ENCODE measurements at regions not wholly inside any gene's neighbourhood (a gene's known extent, or its start where the extent isn't known, plus 50 kb on each side); places are given as distances from the start of the nearest gene placed in this dataset.

- no peak for TF ChIP-seq POLR2A (IDR thresholded peaks at IDR 0.05)
- no peak for TF ChIP-seq CTCF (IDR thresholded peaks at IDR 0.05)
- no peak overlapping the region for H3K4me3 ChIP-seq (ENCODE audit: low read depth, poor library complexity, severe bottlenecking)
- intact Hi-C loops (cut with DNase I; ENCODE audit: low total_unique reads): loop anchor here (10.0 kb wide), 1 partner anchor 519 kb away; no protein-coding TSS in a partner anchor
Measured at GRCh38 chr16:49924078-49924477, 68.2 kb upstream of the ZNF423 start.

GRCh38 chr16:49926941-49927340 lies 71.0 kb upstream of the ZNF423 start:
- WGBS, 2 donors: 68 to 74% methylated on average over 2 of the region's 2 CpGs
- H3K4me3 ChIP-seq (ENCODE audit: low read depth, poor library complexity, severe bottlenecking): no peak overlapping the region
- intact Hi-C loops (cut with DNase I; ENCODE audit: low total_unique reads): loop anchor here (10.0 kb wide), 1 partner anchor 522 kb away; no protein-coding TSS in a partner anchor
- DNase-seq (ENCODE audit: low spot score in 2 of 2): no peak
- TF ChIP-seq CTCF (IDR thresholded peaks at IDR 0.05) (no peak), POLR2A (IDR thresholded peaks at IDR 0.05) (no peak)

More at GRCh38 chr16:49924078-49924477, 68.2 kb upstream of the ZNF423 start:
- no peak for DNase-seq (ENCODE audit: low spot score in 2 of 2)
- 75 to 81% methylated on average over 7 of the region's 7 CpGs for WGBS, 2 donors

GRCh38 chr16:49928176-49929041 lies 72.5 kb upstream of the ZNF423 start:
- intact Hi-C loops (cut with DNase I; ENCODE audit: low total_unique reads): loop anchor here (10.0 kb wide), 1 partner anchor 524 kb away; no protein-coding TSS in a partner anchor
- TF ChIP-seq POLR2A (IDR thresholded peaks at IDR 0.05) (no peak), CTCF (IDR thresholded peaks at IDR 0.05) (no peak)

GRCh38 chr16:49929626-49930025 lies 73.7 kb upstream of the ZNF423 start:
- intact Hi-C loops (cut with DNase I; ENCODE audit: low total_unique reads): loop anchor here (10.0 kb wide), 1 partner anchor 525 kb away; no protein-coding TSS in a partner anchor
- TF ChIP-seq POLR2A (IDR thresholded peaks at IDR 0.05): no peak
- no peak for DNase-seq (ENCODE audit: low spot score in 2 of 2)
- H3K4me3 ChIP-seq (ENCODE audit: low read depth, poor library complexity, severe bottlenecking): no peak overlapping the region
- 87 to 93% methylated on average over 3 of the region's 3 CpGs for WGBS, 2 donors

More at GRCh38 chr16:49928176-49929041, 72.5 kb upstream of the ZNF423 start:
- 65 to 74% methylated on average over 16 of the region's 16 CpGs for WGBS, 2 donors
- no peak for DNase-seq (ENCODE audit: low spot score in 2 of 2)
- H3K4me3 ChIP-seq (ENCODE audit: low read depth, poor library complexity, severe bottlenecking): no peak overlapping the region

- WGBS, 2 donors: 84 to 85% methylated on average over 7 of the region's 7 CpGs
- H3K4me3 ChIP-seq (ENCODE audit: low read depth, poor library complexity, severe bottlenecking): no peak overlapping the region
- TF ChIP-seq CTCF (IDR thresholded peaks at IDR 0.05) (no peak), POLR2A (IDR thresholded peaks at IDR 0.05) (no peak)
- intact Hi-C loops (cut with DNase I; ENCODE audit: low total_unique reads): no loop called here
- DNase-seq (ENCODE audit: low spot score in 2 of 2): no peak
Measured at GRCh38 chr16:49930841-49931240, 74.9 kb upstream of the ZNF423 start.

GRCh38 chr16:49931266-49931665 lies 75.4 kb upstream of the ZNF423 start:
- WGBS, 2 donors: 87 to 89% methylated on average over 5 of the region's 5 CpGs
- intact Hi-C loops (cut with DNase I; ENCODE audit: low total_unique reads): no loop called here
- DNase-seq (ENCODE audit: low spot score in 2 of 2): no peak
- no peak overlapping the region for H3K4me3 ChIP-seq (ENCODE audit: low read depth, poor library complexity, severe bottlenecking)
- TF ChIP-seq CTCF (IDR thresholded peaks at IDR 0.05) (no peak), POLR2A (IDR thresholded peaks at IDR 0.05) (no peak)
